ENCODE measurements at regions not wholly inside any gene's neighbourhood (a gene's known extent, or its start where the extent isn't known, plus 50 kb on each side); places are given as distances from the start of the nearest gene placed in this dataset.

- no peak overlapping the region for H3K4me3 ChIP-seq (ENCODE audit: low read depth, low read length)
Measured at GRCh38 chr11:70605846-70606245, 207.5 kb downstream of the CTTN start.

- no peak overlapping the region for H3K4me3 ChIP-seq (ENCODE audit: low read depth, low read length)
Measured at GRCh38 chr11:70606248-70606950, 208.1 kb downstream of the CTTN start.

GRCh38 chr11:70606951-70607330 is 208.6 kb downstream of the CTTN start:
- H3K4me3 ChIP-seq (ENCODE audit: low read depth, low read length) = no peak overlapping the region

GRCh38 chr11:70607561-70607960 is 209.2 kb downstream of the CTTN start:
- H3K4me3 ChIP-seq (ENCODE audit: low read depth, low read length) = no peak overlapping the region

- H3K4me3 ChIP-seq (ENCODE audit: low read depth, low read length) = no peak overlapping the region
Measured at GRCh38 chr11:70608568-70609470, 210.5 kb downstream of the CTTN start.

- no peak overlapping the region for H3K4me3 ChIP-seq (ENCODE audit: low read depth, low read length)
Measured at GRCh38 chr11:70610566-70611565, 212.5 kb downstream of the CTTN start.

GRCh38 chr11:70611821-70612220 is 213.5 kb downstream of the CTTN start:
- no peak overlapping the region for H3K4me3 ChIP-seq (ENCODE audit: low read depth, low read length)

GRCh38 chr11:70612459-70613141 is 214.3 kb downstream of the CTTN start:
- no peak overlapping the region for H3K4me3 ChIP-seq (ENCODE audit: low read depth, low read length)

- H3K4me3 ChIP-seq (ENCODE audit: low read depth, low read length) = no peak overlapping the region
Measured at GRCh38 chr11:70614034-70614681, 215.8 kb downstream of the CTTN start.

GRCh38 chr11:70615036-70615875 is 216.9 kb downstream of the CTTN start:
- H3K4me3 ChIP-seq (ENCODE audit: low read depth, low read length) = no peak overlapping the region

- no peak overlapping the region for H3K4me3 ChIP-seq (ENCODE audit: low read depth, low read length)
Measured at GRCh38 chr11:70616317-70616716, 218.0 kb downstream of the CTTN start.

- no peak overlapping the region for H3K4me3 ChIP-seq (ENCODE audit: low read depth, low read length)
Measured at GRCh38 chr11:70616938-70617654, 218.8 kb downstream of the CTTN start.

- H3K4me3 ChIP-seq (ENCODE audit: low read depth, low read length) = no peak overlapping the region
Measured at GRCh38 chr11:70618431-70619101, 220.2 kb downstream of the CTTN start.

GRCh38 chr11:70619591-70619990 is 221.3 kb downstream of the CTTN start:
- H3K4me3 ChIP-seq (ENCODE audit: low read depth, low read length) = no peak overlapping the region

- no peak overlapping the region for H3K4me3 ChIP-seq (ENCODE audit: low read depth, low read length)
Measured at GRCh38 chr11:70620510-70621184, 222.3 kb downstream of the CTTN start.

- H3K4me3 ChIP-seq (ENCODE audit: low read depth, low read length) = no peak overlapping the region
Measured at GRCh38 chr11:70621241-70621640, 222.9 kb downstream of the CTTN start.

GRCh38 chr11:70622091-70622490 is 223.8 kb downstream of the CTTN start:
- H3K4me3 ChIP-seq (ENCODE audit: low read depth, low read length) = no peak overlapping the region

Data from iPS-11a (cell line).